MM.1S (cell line): ENCODE measurements at regions not wholly inside any gene's neighbourhood (a gene's known extent, or its start where the extent isn't known, plus 50 kb on each side); places are given as distances from the start of the nearest gene placed in this dataset.

ENCODE experiments used
- EZH2 ChIP-seq: fragments of 300-600 bp; sonication (generic); optimal IDR thresholded peaks from 2 replicates; pipeline ENCODE3; 2017; ENCODE audit warnings: low read depth, mild to moderate bottlenecking, antibody characterized with exemption, low read length, mixed read lengths
- TF ChIP-seq, protein P1 (sequence below): fragments of 300-600 bp; sonication (generic); IDR thresholded peaks from 2 replicates; pipeline ENCODE4 v1.5.1; 2016; ENCODE audit warnings: antibody characterized with exemption, low read length, mixed read lengths

DNA sequence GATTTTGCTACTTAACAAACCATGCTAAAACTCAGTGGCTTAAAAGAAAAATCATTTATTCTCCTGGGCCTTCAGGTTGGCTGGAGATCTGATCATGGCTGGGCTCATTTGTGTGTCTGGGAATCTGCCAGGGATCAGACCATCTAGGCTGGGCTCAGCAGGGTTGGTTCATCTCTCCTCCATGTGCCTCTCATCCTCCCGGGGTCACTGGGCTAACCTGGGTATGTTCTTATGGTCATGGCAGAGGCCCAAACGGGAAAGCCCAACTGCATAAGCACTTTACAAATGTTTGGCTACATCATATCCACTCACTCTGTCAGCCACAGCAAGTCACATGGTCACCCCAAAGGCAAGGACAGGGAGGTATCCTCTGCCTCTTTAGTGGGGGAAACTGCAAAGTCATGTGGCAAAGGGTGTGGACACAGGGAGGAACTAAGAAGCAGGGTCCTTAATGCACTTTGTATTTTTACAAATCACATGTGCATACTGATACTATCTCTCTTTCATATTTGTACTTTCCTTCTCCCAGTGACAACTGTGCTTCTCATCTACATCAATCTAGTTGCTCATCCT, 231.4 kb downstream of the BUB3 start:
- TF ChIP-seq, protein P1, sequence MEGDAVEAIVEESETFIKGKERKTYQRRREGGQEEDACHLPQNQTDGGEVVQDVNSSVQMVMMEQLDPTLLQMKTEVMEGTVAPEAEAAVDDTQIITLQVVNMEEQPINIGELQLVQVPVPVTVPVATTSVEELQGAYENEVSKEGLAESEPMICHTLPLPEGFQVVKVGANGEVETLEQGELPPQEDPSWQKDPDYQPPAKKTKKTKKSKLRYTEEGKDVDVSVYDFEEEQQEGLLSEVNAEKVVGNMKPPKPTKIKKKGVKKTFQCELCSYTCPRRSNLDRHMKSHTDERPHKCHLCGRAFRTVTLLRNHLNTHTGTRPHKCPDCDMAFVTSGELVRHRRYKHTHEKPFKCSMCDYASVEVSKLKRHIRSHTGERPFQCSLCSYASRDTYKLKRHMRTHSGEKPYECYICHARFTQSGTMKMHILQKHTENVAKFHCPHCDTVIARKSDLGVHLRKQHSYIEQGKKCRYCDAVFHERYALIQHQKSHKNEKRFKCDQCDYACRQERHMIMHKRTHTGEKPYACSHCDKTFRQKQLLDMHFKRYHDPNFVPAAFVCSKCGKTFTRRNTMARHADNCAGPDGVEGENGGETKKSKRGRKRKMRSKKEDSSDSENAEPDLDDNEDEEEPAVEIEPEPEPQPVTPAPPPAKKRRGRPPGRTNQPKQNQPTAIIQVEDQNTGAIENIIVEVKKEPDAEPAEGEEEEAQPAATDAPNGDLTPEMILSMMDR, result no peak
- no peak for TF ChIP-seq EZH2
